ENCODE measurements at regions not wholly inside any gene's neighbourhood (a gene's known extent, or its start where the extent isn't known, plus 50 kb on each side); places are given as distances from the start of the nearest gene placed in this dataset.
"Not testable (repeated sequence)": the region's sequence is repeated elsewhere in the genome, so short reads cannot be mapped to it uniquely, and the experiment has no call there.

- TF ChIP-seq, protein P1, sequence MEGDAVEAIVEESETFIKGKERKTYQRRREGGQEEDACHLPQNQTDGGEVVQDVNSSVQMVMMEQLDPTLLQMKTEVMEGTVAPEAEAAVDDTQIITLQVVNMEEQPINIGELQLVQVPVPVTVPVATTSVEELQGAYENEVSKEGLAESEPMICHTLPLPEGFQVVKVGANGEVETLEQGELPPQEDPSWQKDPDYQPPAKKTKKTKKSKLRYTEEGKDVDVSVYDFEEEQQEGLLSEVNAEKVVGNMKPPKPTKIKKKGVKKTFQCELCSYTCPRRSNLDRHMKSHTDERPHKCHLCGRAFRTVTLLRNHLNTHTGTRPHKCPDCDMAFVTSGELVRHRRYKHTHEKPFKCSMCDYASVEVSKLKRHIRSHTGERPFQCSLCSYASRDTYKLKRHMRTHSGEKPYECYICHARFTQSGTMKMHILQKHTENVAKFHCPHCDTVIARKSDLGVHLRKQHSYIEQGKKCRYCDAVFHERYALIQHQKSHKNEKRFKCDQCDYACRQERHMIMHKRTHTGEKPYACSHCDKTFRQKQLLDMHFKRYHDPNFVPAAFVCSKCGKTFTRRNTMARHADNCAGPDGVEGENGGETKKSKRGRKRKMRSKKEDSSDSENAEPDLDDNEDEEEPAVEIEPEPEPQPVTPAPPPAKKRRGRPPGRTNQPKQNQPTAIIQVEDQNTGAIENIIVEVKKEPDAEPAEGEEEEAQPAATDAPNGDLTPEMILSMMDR (conservative IDR thresholded peaks at IDR 0.05; ENCODE audit: low read length), result no peak
- H3K4me3 ChIP-seq (ENCODE audit: low read length), result no peak overlapping the region
- DNase-seq (ENCODE audit: low read depth), result no peak
Observed at GRCh38 chr13:22940736-22941135, 240.0 kb upstream of the SGCG start.

- not testable (repeated sequence) for DNase-seq (ENCODE audit: low read depth); H3K4me3 ChIP-seq (ENCODE audit: low read length)
Observed at GRCh38 chr13:22941495-22941894, 239.3 kb upstream of the SGCG start.

DNA sequence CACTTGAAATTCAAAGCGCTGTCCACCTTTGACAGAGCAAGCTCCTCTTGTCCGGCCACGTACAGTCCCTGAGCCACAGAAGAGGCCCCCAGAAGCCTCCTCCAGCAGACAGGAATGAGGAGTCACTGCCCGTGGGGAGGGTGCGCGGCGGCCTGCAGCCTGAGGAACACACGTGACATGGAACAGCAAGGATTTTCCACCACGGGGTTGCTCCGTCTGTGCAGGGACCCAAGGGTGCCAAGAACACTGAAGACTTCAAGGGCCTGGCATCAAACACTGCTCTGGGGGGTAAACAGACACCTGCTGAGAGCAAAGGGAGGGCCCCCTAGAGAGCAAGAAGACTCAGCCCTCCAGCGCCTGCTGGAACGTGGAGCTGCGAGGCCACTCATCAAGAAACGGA, 237.9 kb upstream of the SGCG start:
- not testable (repeated sequence) for DNase-seq (ENCODE audit: low read depth); H3K4me3 ChIP-seq (ENCODE audit: low read length)

- TF ChIP-seq, protein P1 (conservative IDR thresholded peaks at IDR 0.05; ENCODE audit: low read length), result no peak
- DNase-seq (ENCODE audit: low read depth), result no peak
- no peak overlapping the region for H3K4me3 ChIP-seq (ENCODE audit: low read length)
Observed at GRCh38 chr13:22944378-22944777, 236.4 kb upstream of the SGCG start.

DNA sequence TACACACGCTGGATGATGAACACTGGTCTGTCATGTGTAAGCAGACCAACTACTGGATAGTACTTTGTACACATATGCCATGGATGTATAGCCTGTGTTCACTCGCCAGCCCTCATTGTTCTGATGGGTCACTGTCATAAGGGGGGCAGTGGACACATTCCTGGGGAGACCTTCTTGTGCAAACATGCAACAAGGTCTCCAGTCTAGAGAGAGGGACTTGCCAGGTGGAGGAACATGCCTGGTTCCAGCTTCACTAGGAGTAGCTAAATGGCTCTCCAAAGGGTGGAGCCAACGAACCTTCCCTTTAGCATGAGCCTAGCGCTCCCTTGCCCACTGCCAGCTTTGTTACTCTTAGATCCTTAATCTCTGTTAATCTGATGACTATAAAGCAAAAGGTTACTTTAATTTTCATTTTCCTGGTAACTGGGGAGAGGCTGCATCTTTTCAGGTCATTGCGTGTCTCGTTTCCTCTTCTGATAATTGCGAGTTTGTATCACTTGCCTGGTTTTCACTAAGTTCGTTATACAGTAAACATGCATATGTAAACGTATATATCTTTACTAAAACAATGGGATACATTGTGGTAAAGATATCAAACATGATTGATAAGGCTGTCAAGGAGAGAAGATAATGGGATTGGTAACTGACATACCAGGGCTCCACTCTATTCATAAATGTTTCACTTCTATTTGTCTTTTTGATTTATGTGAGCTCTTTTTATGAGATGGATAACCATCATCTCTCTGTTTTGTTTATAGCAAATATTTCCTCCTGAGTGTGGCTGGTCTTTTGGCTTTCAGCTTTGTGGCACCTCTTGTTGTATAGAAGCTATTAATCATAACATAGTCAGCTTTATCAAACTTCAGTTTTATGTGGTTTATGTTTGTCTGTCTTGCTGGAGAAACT, 235.2 kb upstream of the SGCG start:
- no peak overlapping the region for H3K4me3 ChIP-seq (ENCODE audit: low read length)
- no peak for DNase-seq (ENCODE audit: low read depth)
- TF ChIP-seq, protein P1 (conservative IDR thresholded peaks at IDR 0.05; ENCODE audit: low read length), result no peak

GRCh38 chr13:22948421-22948820, 232.4 kb upstream of the SGCG start:
- TF ChIP-seq, protein P1 (conservative IDR thresholded peaks at IDR 0.05; ENCODE audit: low read length), result no peak
- DNase-seq (ENCODE audit: low read depth), result no peak
- H3K4me3 ChIP-seq (ENCODE audit: low read length), result no peak overlapping the region

GRCh38 chr13:22952018-22952417, 228.8 kb upstream of the SGCG start:
- DNase-seq (ENCODE audit: low read depth), result not testable (repeated sequence)

GRCh38 chr13:22955147-22955546, 225.6 kb upstream of the SGCG start:
- DNase-seq (ENCODE audit: low read depth); H3K4me3 ChIP-seq (ENCODE audit: low read length): not testable (repeated sequence)

More at GRCh38 chr13:22952018-22952417, 228.8 kb upstream of the SGCG start:
- H3K4me3 ChIP-seq (ENCODE audit: low read length), result not testable (repeated sequence)

GRCh38 chr13:22956456-22957115, 224.2 kb upstream of the SGCG start:
- not testable (repeated sequence) for H3K4me3 ChIP-seq (ENCODE audit: low read length); DNase-seq (ENCODE audit: low read depth)

- not testable (repeated sequence) for H3K4me3 ChIP-seq (ENCODE audit: low read length); DNase-seq (ENCODE audit: low read depth)
Observed at GRCh38 chr13:22959859-22960258, 220.9 kb upstream of the SGCG start.

Measured in AG10803 (cell line).